Epidermal melanocyte (primary cell): ENCODE measurements at regions not wholly inside any gene's neighbourhood (a gene's known extent, or its start where the extent isn't known, plus 50 kb on each side); places are given as distances from the start of the nearest gene placed in this dataset.
"Not testable (repeated sequence)": the region's sequence is repeated elsewhere in the genome, so short reads cannot be mapped to it uniquely, and the experiment has no call there.

ENCODE experiments used
- DNase-seq: peaks from one replicate; pipeline ENCODE4 v3.0.0; 2011; ENCODE audit warnings: low spot score; ENCODE audit not compliant: insufficient read length

DNA sequence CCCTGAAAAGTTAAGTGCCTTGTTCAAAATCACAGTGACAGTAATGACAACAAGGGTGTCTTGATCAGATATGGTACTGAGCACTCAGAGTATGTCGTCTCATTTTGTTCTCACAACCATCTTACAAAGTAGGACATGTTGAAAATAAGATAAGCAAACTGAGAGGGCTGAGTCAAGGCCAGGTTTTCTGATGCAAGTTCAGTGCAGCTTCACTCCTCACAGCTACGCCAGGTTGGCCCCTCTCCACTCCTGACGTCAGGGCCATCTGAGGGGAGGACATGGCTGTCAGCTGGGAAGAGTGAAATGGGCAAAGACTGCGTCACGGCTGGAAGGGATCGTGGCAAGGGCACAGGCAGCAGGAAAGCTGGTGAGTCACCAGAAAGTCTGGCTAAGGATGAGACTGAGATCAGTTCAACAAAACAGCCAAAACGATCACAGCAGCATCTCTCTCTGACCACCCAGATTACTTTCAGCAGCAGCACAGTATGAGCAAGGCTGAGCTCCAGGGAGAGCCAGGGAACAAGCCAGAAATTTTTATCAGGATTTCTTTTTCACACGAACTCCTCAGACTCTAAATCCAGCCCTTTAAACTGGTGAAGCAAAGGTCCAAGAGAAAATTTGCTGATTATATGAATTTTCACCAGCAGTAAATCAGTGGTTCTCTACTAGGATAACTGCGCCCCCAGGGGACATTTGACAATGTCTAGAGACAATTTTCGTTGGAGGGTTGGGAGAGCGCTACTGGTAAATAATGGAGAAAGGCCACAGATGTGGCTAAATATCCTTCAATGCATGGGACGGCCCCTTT lies 297.9 kb upstream of the AMIGO2 start:
- DNase-seq: no peak

DNA sequence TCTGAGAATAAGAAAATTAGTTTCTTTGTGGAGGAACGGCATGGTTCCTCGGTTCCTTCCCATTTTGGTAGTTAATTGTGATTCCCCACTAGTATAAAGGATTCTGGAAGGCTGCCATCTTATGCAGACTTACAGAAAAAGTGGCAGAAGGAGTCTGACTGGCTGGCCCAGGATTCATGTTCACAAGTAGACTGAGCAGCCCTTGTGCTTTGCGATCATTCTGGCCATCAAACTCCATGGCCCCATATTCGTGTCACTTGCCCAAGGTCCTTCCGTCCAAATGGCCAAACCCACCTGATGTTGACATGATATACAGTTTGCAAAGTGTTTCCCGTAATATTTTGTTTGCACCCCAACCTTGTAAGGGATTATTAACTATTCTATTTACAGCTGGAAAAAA lies 297.2 kb upstream of the AMIGO2 start:
- no peak for DNase-seq

DNA sequence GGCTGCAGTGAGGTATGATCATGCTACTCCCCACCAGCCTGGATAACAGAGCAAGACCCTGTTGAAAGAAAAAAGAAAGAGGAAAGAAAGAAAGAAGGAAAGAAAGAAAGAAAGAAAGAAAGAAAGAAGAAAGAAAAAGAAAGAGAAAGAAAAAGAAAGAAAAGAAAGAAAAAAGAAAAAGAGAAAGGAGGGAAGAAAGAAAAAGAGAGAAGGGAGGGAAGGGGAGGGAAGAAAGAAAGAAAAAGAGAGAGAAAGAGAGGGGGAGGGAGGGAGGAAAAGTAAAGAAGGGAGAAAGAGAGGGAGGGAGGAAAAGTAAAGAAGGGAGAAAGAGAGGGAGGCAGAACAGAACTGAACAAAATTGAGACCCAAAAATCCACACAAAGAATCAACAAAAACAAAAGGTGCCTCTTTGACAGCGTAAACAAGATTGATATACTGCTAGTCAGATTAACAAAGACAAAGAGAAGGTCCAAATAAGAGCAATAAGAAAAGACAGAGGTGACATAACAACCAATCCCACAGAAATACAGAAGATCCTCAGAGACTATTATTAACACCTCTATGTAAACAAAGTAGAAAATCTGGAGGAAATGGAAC lies 293.9 kb upstream of the AMIGO2 start:
- DNase-seq: no peak

DNA sequence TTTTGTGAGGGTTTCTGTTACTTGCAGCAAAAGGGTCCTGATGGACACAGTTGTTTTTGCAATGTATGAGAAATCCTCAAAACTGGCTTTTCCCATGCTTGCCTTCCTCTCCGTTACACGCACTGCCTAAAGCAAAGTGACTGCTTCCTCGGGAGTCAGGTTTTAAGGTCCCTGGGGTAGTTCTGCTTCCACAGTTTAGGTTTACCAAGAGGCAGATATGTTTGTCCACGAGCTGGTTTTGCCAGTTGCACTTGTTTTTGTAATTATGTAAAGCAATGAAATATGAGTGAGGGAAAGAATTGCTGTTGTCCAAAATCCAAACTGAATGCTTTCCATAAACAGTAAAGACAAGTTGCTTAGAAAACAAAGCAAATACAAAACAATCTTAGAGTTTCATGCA lies 290.7 kb upstream of the AMIGO2 start:
- DNase-seq: no peak

DNA sequence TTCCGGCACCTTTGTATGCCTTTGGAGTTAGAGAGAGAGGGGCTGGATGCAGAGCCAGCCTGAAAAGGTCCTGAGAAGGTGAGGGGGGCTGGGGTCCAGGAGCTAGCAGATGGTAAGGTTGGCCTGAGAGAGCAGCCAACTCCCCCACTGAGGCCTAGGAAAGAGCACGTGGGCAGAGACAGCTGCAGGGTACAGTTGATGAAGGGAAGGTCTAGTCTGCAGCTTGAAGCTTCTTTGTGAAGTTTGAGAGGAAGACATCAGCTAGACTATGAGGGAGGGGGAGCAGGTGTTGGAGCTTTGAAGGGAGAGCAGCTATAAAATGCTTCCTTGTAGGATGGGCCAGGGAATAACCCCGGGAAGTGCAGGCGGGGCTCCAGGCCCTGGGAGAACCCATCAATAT lies 289.3 kb upstream of the AMIGO2 start:
- DNase-seq: no peak

DNA sequence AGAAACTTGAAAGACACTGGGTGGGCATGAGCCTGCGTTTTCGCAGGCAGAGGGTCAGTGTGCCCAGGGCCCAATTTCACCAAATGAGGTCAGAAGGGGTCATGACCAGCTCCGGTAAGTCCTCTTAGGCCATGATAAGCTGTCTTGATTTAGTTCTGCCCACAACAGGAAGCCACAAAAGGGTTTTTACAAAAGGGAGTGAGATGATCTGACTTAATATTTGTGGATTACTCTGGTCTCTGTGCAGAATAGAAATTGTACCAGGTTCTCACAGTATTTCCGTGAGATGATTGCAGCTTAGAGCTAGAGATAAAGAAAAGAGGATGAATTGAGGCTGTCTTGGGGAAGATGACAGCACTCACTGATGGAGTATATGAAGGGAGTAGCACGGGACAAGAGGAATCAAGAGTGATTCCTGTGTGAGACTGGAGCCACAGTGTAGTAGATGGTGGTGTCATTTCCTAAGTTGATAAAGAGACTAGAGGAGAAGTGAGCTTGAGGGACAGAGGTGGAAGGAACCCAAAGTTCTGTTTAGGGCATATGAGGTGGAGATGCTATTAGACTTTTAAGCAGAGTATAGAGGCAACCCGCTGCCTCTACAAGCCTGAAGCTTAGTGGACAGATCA lies 288.3 kb upstream of the AMIGO2 start:
- DNase-seq: no peak

DNA sequence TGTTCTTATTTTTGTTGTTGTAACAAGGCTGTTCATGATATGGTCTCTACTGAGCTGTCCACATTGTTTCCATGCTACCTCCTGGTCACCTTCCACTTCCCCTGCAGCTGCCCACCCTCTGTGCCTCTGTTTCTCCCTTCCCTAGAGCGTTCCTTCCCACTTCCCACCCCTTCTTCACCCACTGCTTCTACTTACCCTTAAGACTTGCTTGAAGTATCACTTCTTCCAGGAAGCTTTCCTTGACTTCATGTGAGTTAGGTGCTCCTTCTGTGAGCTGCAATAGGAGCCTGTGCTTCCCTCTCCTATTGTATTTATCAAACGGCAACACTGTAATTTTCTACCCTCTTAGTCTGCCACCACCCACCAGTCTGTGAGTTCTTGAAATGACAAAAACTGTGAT lies 286.8 kb upstream of the AMIGO2 start:
- DNase-seq: no peak

DNA sequence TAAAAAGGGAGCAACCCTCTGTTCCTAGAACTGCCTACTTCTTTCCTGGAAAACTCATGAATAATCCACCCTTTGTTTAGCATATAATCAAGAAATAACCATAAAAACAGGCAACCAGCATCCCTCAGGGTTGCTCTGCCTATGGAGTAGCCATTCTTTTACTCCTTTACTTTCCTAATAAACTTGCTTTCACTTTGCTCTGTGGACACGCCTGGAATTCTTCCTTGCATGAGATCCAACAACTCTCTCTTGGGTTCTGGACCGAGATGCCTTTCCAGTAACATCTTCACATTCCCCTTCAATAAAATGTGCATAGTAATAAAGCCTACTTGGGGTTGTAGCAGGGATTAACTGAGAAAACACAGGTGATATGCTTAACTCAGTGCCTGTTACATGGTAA lies 286.4 kb upstream of the AMIGO2 start:
- DNase-seq: no peak

DNA sequence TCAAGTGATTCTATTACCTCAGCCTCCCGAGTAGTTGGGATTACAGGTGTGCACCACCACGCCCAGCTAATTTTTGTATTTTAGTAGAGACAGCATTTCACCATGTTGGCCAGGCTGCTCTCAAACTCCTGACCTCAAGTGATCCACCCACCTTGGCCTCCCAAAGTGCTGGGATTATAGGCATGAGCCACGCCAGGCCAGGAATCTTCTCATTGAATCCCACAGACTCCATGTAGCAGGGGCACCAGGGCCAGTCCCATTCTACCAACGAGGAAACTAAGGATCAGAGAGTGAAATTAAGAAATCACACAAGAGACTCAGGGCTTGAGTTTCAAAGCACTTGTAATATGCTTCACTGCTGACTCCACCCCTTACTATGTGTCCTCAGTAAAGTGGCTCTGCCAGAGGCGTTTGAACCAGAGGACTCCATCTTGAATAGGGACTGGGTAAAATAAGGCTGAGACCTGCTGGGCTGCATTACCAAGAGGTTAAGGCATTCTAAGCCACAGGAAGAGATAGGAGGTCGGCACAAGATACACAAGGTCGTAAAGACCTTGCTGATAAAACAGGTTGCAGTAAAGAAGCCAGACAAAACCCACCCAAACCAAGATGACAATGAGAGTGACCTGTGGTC lies 285.8 kb upstream of the AMIGO2 start:
- not testable (repeated sequence) for DNase-seq

DNA sequence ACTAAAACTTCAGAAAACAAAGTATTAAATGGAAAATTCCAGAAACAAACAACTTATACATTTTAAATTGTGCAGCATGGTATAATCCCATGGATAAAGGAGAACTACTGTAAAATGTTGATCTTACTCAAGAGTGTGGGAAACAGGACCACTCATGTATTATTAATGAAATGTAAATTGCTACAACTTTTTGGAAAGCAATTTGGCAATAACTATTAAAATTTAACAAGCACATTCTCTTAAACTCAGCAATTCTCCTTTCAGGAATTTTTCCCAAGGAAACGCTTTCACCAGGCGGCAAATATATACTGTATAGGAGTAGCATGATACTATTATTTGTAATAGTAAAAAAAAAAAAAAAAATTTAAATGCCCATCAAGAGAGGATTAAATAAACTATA lies 284.5 kb upstream of the AMIGO2 start:
- DNase-seq: no peak

DNA sequence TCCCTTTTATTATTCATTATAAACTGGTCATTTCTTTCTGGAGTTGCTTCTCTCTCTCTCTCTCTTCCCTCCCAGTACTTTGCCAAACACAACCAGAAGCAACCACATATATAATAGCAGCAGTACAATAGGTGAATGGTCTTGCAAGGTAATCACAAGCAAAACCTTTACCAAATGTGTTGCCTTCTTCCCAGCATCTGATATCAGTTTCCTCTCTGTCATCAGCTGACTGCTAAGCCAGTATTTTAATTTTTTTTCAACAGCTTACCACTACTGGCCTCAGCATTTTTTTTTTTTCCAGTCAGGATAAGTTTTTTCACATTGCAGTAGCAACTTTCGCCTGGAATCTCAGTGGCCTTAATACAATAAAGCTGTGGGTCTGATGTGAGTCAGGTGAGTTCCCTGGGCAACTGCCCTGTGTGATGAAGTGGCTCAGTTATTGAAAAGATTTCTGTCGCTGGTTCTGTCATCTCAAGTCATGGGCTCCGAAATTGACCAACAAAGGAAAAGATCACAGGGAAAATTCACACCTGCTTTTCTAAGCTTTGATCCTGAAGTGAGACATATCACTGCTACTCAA lies 282.5 kb upstream of the AMIGO2 start:
- no peak for DNase-seq

DNA sequence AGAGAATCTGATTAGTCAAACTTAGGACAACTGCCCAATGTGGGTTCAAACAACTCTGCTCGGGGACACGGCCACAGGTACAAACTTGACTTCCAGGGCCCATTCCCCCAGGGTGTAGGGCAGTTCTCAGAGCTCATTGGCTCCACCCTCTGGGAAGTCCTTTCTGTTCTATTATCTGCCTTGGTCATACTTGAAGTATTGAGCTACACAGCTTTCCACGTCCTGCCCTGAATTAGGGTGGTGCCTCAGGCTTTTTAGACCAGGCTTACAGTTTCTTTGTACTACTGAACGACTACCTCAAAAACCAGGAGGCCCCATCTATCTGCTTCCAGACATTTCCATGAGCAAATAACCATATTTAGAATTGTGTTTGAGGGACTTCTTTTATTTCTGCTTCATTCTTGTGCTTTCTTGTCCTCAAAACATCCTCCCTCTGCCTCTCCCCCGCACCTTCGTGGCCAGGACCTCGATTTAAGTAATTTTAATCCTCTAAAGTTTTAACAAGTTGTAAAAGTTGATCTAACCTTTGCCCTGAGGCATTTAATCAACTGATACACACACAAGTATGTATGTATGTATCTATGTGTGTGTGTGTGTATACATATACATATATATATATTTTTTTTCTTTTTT lies 281.7 kb upstream of the AMIGO2 start:
- DNase-seq: no peak

DNA sequence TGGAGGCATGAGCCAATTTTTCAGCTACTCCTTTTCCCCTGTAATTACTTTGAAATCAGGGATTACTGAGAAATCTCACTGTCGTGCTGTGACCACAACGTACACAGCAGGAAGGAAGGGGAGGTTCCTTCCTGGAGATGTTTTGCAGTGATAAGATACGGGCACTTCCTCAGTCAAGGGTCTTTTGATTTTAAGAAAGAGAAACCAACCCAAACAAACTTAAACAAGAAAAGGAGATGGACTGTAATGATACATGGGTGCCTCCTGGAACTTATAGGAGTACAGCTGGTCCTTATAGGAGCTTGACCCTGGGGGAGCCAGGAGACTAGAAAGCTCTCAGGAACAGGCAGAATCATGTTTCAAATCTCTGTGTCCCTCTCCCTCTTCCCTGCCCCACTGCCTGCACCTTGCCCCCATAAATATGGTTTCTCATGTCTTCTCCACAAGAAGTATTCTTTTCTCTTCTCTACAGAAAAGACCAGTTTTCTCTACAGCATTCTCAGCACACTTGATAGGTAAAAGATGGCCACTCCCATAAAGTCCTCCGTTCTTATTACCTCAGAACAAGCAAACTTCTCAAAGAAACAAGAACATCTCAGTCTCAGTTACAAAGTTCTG lies 281.1 kb upstream of the AMIGO2 start:
- no peak for DNase-seq

DNA sequence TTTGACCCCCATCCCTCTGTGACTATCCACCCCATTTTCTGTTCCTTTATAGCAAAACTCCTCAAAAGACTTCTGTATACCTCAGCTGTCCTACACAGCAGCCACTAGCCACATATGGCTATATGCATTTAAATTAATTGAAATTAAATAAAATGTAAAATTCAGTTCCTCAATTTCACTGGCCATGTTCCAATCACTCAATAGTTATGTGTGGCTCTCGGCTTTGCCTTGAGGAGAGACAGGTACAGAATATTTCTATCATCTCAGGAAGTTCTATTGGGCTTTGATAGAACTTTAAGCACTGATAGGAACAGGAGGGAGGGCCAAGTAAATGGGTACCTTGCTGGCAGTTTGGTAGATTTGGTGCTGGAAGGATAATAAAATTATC lies 280.3 kb upstream of the AMIGO2 start:
- no peak for DNase-seq

DNA sequence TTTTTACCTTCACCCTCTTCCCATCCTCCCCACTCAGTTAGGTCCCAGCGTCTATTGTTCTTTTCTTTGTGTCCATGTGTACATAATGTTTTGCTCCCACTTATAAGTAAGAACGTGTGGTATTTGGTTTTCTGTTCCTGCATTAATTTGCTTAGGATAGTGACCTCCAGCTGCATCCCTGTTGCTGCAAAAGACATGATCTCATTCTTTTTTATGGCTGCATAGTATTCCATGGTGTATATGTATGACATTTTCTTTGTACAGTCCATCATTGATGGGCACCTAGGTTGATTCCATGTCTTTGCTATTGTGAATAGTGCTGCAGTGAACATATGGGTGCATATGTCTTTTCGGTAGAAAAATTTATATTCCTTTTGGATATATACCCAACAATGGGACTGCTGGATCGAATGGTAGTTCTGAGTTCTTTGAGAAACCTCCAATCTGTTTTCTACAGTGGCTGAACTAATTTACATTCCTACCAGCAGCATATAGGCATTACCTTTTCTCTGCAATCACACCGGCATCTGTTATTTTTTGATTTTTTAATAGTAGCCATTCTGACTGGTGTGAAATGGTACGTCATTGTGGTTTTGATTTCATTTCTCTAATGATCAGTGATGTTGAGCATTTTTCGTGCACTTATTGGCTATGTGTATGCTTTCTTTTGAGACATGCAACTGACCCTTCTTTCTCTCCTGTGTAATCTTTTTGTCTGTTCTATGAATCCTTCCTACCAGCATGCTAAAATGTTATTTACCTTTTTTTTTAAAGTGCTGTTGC lies 279.7 kb upstream of the AMIGO2 start:
- no peak for DNase-seq

DNA sequence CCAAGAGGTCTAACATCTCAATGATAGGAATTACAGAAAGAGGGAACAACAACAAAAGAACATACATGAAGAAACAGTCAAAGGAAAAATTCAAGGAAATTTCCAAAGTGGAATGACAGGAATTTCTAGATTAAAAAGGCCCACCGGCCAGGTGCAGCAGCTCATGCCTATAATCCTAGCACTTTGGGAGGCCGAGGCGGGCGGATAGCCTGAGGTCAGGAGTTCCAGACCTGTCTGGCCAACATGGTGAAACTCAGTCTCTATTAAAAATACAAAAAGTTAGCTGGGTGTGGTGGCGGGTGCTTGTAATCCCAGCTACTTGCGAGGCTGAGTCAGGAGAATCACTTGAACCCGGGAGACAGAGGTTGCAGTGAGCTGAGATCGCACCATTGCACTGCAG lies 277.2 kb upstream of the AMIGO2 start:
- not testable (repeated sequence) for DNase-seq

DNA sequence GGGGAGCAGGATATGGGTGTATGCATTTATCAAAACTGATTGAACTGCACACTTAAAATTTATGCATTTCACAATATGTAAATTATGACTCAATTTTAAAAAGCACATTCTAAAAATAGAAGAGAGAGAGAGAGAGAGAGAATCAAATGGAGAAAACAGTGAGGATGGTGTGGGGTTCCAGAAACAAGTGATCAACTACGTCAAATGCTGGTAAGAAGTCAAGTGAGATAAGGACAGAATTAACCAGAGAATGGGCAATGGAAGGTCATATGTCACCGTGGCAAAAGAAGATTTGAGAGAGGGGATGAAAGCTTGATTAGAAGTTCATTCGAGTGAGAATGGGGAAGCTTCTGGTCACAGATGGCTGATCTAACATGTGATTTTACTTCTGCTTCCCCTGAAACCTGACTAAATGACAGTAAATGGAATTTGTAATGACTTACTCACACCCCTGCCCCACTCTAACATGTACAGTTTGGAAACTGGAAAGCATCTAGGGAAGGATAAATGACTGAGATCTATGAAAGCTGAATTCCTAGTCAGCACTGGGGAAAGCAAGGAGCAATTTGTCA lies 276.5 kb upstream of the AMIGO2 start:
- DNase-seq: no peak

DNA sequence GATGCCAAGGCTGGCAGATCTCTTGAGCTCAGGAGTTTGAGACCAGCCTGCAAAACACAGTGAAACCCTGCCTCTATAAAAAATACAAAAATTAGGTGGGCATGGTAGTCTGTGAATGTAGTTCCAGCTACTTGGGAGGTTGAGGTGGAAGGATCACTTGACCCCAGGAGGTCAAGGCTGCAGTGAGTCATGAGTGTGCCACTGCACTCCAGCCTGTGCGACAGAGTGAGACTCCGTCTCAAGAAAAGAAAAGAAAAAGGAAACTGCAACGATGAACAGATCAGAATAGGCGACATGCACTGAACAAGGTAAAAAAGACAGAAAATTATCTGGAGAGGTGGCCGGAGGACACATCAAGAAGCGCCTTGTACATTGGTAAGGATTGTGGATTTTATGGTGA lies 273.7 kb upstream of the AMIGO2 start:
- no peak for DNase-seq

DNA sequence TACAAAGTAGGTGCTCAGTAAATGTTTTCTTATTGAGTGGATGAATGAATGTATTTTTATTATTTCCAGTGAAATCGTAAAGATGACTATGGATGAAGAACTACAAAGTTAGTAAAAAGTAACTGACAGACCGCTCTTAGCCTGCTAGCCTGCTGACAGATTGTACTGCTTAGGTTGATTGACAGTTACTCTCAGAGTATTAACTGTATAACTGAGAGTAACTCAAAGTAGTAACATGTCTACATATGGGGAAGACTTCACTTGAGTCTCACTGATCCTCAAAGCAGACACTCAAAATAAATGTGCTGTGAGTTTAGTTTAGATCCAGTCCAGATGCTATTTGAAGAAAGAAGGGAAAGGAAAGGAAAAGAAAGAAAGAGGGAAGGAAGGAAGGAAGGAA lies 272.3 kb upstream of the AMIGO2 start:
- no peak for DNase-seq

DNA sequence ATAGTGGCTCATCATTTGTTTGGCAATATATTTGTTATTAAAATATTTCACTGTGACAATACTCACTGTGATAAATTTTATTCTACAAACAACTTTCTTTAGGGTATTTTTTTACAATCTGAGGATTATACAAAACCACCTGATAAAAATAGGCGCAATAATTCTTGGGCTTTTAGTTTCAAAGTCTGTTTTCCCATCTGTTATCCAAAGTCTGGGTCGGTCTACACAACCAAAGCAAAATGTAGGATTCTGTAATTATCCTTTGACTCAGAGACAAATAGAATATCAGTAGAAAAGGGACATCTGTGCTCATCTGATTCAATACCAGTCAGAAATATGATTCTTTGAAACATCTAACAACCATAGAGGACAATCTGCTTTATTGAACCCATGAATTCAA lies 271.8 kb upstream of the AMIGO2 start:
- DNase-seq: no peak
